H1 (cell line): ENCODE measurements at regions not wholly inside any gene's neighbourhood (a gene's known extent, or its start where the extent isn't known, plus 50 kb on each side); places are given as distances from the start of the nearest gene placed in this dataset.

ENCODE experiments used
- CTBP2 ChIP-seq: IDR thresholded peaks from 2 replicates; pipeline ENCODE4 v1.7.0; 2011; ENCODE audit warnings: borderline replicate concordance, mild to moderate bottlenecking, moderate library complexity, mixed read lengths, low read length; ENCODE audit not compliant: insufficient read depth, insufficient read length
- JUN ChIP-seq: IDR thresholded peaks from 2 replicates; pipeline ENCODE4 v1.6.1; 2011; ENCODE audit warnings: low read depth, mild to moderate bottlenecking, improper control_type of control experiment, low read length
- NANOG ChIP-seq: IDR thresholded peaks from 2 replicates; pipeline ENCODE4 v1.6.1; 2011; ENCODE audit warnings: low read length, low read depth, mild to moderate bottlenecking, inconsistent platforms; ENCODE audit not compliant: insufficient read depth, poor library complexity, severe bottlenecking
- PHF8 ChIP-seq: fragments of 200-600 bp; sonication (generic); conservative IDR thresholded peaks from 2 replicates; pipeline ENCODE4 v1.7.1; 2012; ENCODE audit warnings: low read depth, mild to moderate bottlenecking, inconsistent platforms, low read length, moderate library complexity
- SAP30 ChIP-seq: fragments of 300-600 bp; sonication (generic); IDR thresholded peaks from 2 replicates; pipeline ENCODE4 v1.7.1; 2012; ENCODE audit warnings: low read length, moderate library complexity, mild to moderate bottlenecking, inconsistent platforms; ENCODE audit not compliant: insufficient read depth, insufficient replicate concordance
- SP4 ChIP-seq: IDR thresholded peaks from 2 replicates; pipeline ENCODE4 v1.6.1; 2012; ENCODE audit warnings: low read length, inconsistent platforms
- ZNF274 ChIP-seq: IDR thresholded peaks from 2 replicates; pipeline ENCODE4 v1.7.0; 2012; ENCODE audit warnings: low read length, borderline replicate concordance; ENCODE audit errors: extremely low read depth

DNA sequence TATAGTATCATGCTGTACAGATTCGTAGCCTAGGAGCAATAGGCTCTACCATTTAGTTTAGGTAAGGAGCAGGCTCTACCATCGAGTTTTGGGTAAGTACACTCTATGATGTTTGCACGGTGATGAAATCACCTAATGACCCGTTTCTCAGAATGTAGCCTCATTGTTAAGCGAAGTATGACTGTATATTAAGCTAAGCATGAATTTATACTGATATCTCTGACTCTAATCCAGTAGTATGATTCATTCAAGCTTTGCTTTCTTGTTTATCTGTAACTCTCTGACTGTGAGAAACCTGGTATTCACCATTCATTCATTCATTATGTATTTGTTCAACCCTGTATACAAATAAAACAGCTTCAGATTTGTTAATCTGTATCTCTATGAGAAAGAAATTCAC lies 283.9 kb upstream of the PRICKLE1 start (continued):
- TF ChIP-seq CTBP2, result no peak
- no peak for TF ChIP-seq PHF8
- no peak for TF ChIP-seq NANOG
- TF ChIP-seq SAP30, result no peak
- no peak for TF ChIP-seq ZNF274
- no peak for TF ChIP-seq SP4
- no peak for TF ChIP-seq JUN
- TF ChIP-seq, all 59 proteins: peak for 0
